HG03342 (cell line): ENCODE measurements at regions not wholly inside any gene's neighbourhood (a gene's known extent, or its start where the extent isn't known, plus 50 kb on each side); places are given as distances from the start of the nearest gene placed in this dataset.

Experiments used
- ATAC-seq: cut with Tn5 transposase; IDR thresholded peaks from one replicate; pipeline ENCODE4 v1.9.1; 2021; ENCODE audit warnings: mild to moderate bottlenecking, moderate library complexity; ENCODE audit not compliant: unreplicated experiment

GRCh38 chr16:13856398-13856797 is 63.6 kb upstream of the ERCC4 start:
- no peak for ATAC-seq

GRCh38 chr16:13856811-13857511 is 63.0 kb upstream of the ERCC4 start:
- no peak for ATAC-seq

- no peak for ATAC-seq
These were observed 60.9 kb upstream of the ERCC4 start for GRCh38 chr16:13858873-13859580.

- no peak for ATAC-seq
These were observed 56.7 kb upstream of the ERCC4 start for GRCh38 chr16:13863075-13863765.

GRCh38 chr16:13864689-13865088 is 55.3 kb upstream of the ERCC4 start:
- ATAC-seq, result no peak

- no peak for ATAC-seq
These were observed 53.9 kb upstream of the ERCC4 start for GRCh38 chr16:13866073-13866472.
